H9 (cell line): ENCODE measurements at regions not wholly inside any gene's neighbourhood (a gene's known extent, or its start where the extent isn't known, plus 50 kb on each side); places are given as distances from the start of the nearest gene placed in this dataset.

Experiments used
- DNase-seq: peaks from one replicate; pipeline ENCODE4 v3.0.0-alpha.2; 2017
- H2AFZ ChIP-seq: one replicate; pipeline ENCODE4 v1.6.1; 2013; ENCODE audit warnings: mild to moderate bottlenecking, low read length, control low read depth, moderate library complexity
- H2AK5ac ChIP-seq: 2 replicates; pipeline ENCODE4 v1.6.1; 2013; ENCODE audit warnings: low read length, control low read depth, mixed read lengths; ENCODE audit not compliant: insufficient read length
- H2BK120ac ChIP-seq: one replicate; pipeline ENCODE4 v1.6.1; 2013; ENCODE audit warnings: low read depth, mild to moderate bottlenecking, low read length, control low read depth, inconsistent platforms; ENCODE audit not compliant: poor library complexity, severe bottlenecking
- H2BK12ac ChIP-seq: 2 replicates; pipeline ENCODE4 v1.6.1; 2013; ENCODE audit warnings: low read length, control low read depth, mixed read lengths, low read depth; ENCODE audit not compliant: insufficient read length
- H2BK15ac ChIP-seq: 2 replicates; pipeline ENCODE4 v1.6.1; 2013; ENCODE audit warnings: low read depth, low read length, control low read depth
- H2BK20ac ChIP-seq: one replicate; pipeline ENCODE4 v1.6.1; 2013; ENCODE audit warnings: low read depth, mild to moderate bottlenecking, low read length, control low read depth, inconsistent platforms; ENCODE audit not compliant: poor library complexity, severe bottlenecking
- H2BK5ac ChIP-seq: 2 replicates; pipeline ENCODE4 v1.6.1; 2013; ENCODE audit warnings: low read length, control low read depth, mixed read lengths; ENCODE audit not compliant: insufficient read length
- H3K14ac ChIP-seq: 2 replicates; pipeline ENCODE4 v1.6.1; 2013; ENCODE audit warnings: low read length, control low read depth; ENCODE audit not compliant: insufficient read depth
- H3K18ac ChIP-seq: 2 replicates; pipeline ENCODE4 v1.6.1; 2013; ENCODE audit warnings: low read depth, mild to moderate bottlenecking, mixed read lengths, low read length, control low read depth; ENCODE audit not compliant: insufficient read length
- H3K23ac ChIP-seq: 2 replicates; pipeline ENCODE4 v1.6.1; 2013; ENCODE audit warnings: low read length, control low read depth, mixed read lengths, low read depth; ENCODE audit not compliant: insufficient read length
- H3K23me2 ChIP-seq: 2 replicates; pipeline ENCODE4 v1.6.1; 2013; ENCODE audit warnings: low read depth, mild to moderate bottlenecking, mixed read lengths, low read length, control low read depth; ENCODE audit not compliant: insufficient read length, poor library complexity, severe bottlenecking
- H3K27ac ChIP-seq: 2 replicates; pipeline ENCODE4 v1.5.1; 2013; ENCODE audit warnings: low read length, control low read depth, mixed read lengths, low read depth; ENCODE audit not compliant: insufficient read length
- H3K27me3 ChIP-seq: 2 replicates; pipeline ENCODE4 v1.6.1; 2013; ENCODE audit warnings: low read length, control low read depth, inconsistent platforms; ENCODE audit not compliant: insufficient read depth
- H3K4ac ChIP-seq: 2 replicates; pipeline ENCODE4 v1.6.1; 2013; ENCODE audit warnings: low read depth, mild to moderate bottlenecking, control low read depth, inconsistent platforms, low read length, moderate library complexity
- H3K4me1 ChIP-seq: 2 replicates; pipeline ENCODE4 v1.6.1; 2013; ENCODE audit warnings: low read length, control low read depth, inconsistent platforms; ENCODE audit not compliant: insufficient read depth
- H3K4me2 ChIP-seq: 2 replicates; pipeline ENCODE4 v1.6.1; 2013; ENCODE audit warnings: low read length, control low read depth, mixed read lengths; ENCODE audit not compliant: insufficient read length, insufficient read depth
- H3K56ac ChIP-seq: 2 replicates; pipeline ENCODE4 v1.6.1; 2013; ENCODE audit warnings: low read depth, mild to moderate bottlenecking, mixed read lengths, low read length, control low read depth; ENCODE audit not compliant: insufficient read length
- H3K79me1 ChIP-seq: 2 replicates; pipeline ENCODE4 v1.6.1; 2013; ENCODE audit warnings: low read depth, mild to moderate bottlenecking, moderate library complexity, low read length, control low read depth, inconsistent platforms; ENCODE audit not compliant: insufficient read depth, poor library complexity, severe bottlenecking
- H3K79me2 ChIP-seq: 2 replicates; pipeline ENCODE4 v1.6.1; 2013; ENCODE audit warnings: low read length, control low read depth, inconsistent platforms; ENCODE audit not compliant: insufficient read depth
- H3K9ac ChIP-seq: 2 replicates; pipeline ENCODE4 v1.6.1; 2013; ENCODE audit warnings: low read length, control low read depth, mixed read lengths; ENCODE audit not compliant: insufficient read length; ENCODE audit errors: extremely low read depth
- H3K9me3 ChIP-seq: one replicate; pipeline ENCODE4 v1.6.1; 2013; ENCODE audit warnings: low read depth, low read length, inconsistent platforms; ENCODE audit not compliant: control insufficient read depth
- H3T11ph ChIP-seq: one replicate; pipeline ENCODE4 v1.6.1; 2013; ENCODE audit warnings: mild to moderate bottlenecking, low read length, control low read depth, inconsistent platforms
- H4K20me1 ChIP-seq: one replicate; pipeline ENCODE4 v1.6.1; 2013; ENCODE audit not compliant: control insufficient read depth, insufficient read length, insufficient read depth
- H4K5ac ChIP-seq: 2 replicates; pipeline ENCODE4 v1.6.1; 2013; ENCODE audit warnings: low read depth, mild to moderate bottlenecking, mixed read lengths, low read length, control low read depth; ENCODE audit not compliant: insufficient read length
- H4K8ac ChIP-seq: replicated peaks from 2 replicates; pipeline ENCODE4 v1.6.1; 2013; ENCODE audit warnings: low read length, control low read depth, mixed read lengths, low read depth; ENCODE audit not compliant: insufficient read length
- H4K91ac ChIP-seq: 2 replicates; pipeline ENCODE4 v1.6.1; 2013; ENCODE audit warnings: low read depth, mild to moderate bottlenecking, moderate library complexity, mixed read lengths, low read length, control low read depth; ENCODE audit not compliant: insufficient read length
- H3K27ac Mint-ChIP-seq, 3 experiments: 2 replicates in 2 of 3; 3 replicates in 1 of 3; pipeline ENCODE4 v1.8.0; 2020 to 2021; ENCODE audit warnings: mixed read lengths in 3 of 3, mild to moderate bottlenecking in 1 of 3, moderate library complexity in 1 of 3
- H3K27me3 Mint-ChIP-seq: 2 replicates; pipeline ENCODE4 v1.8.0; 2021; ENCODE audit warnings: low read depth, mild to moderate bottlenecking, moderate library complexity, mixed read lengths
- H3K36me3 Mint-ChIP-seq, 3 experiments: 2 replicates in 2 of 3; 3 replicates in 1 of 3; pipeline ENCODE4 v1.8.0; 2020 to 2021; ENCODE audit warnings: low read depth in 3 of 3, mixed read lengths in 3 of 3; ENCODE audit not compliant: insufficient read depth in 1 of 3
- H3K4me1 Mint-ChIP-seq, 2 experiments: 2 replicates each; pipeline ENCODE4 v1.8.0; 2020; ENCODE audit warnings: mixed read lengths in 2 of 2
- H3K4me3 Mint-ChIP-seq, 2 experiments: 2 replicates in 1 of 2; 3 replicates in 1 of 2; pipeline ENCODE4 v1.8.0; 2020 to 2021; ENCODE audit warnings: mild to moderate bottlenecking in 2 of 2, mixed read lengths in 2 of 2, moderate library complexity in 1 of 2
- H3K9me3 Mint-ChIP-seq, 2 experiments: 2 replicates in 1 of 2; 3 replicates in 1 of 2; pipeline ENCODE4 v1.8.0; 2020; ENCODE audit warnings: mild to moderate bottlenecking in 2 of 2, mixed read lengths in 2 of 2, moderate library complexity in 1 of 2
- CTCF ChIP-seq: fragments of 200-600 bp; sonication (generic); conservative IDR thresholded peaks from 3 replicates; pipeline ENCODE4 v1.8.0; 2021; ENCODE audit warnings: antibody characterized with exemption, mild to moderate bottlenecking
- WGBS: extraction: QIAGEN DNeasy Blood & Tissue Kit; methylation state at CpG from one replicate; pipeline ENCODE4 v1.1.7; 2013; ENCODE audit warnings: missing lambda C conversion rate, low lambda C conversion rate, mixed read lengths; ENCODE audit not compliant: insufficient read length; ENCODE audit errors: extremely low coverage; 5-methylcytosine and 5-hydroxymethylcytosine counted together

DNA sequence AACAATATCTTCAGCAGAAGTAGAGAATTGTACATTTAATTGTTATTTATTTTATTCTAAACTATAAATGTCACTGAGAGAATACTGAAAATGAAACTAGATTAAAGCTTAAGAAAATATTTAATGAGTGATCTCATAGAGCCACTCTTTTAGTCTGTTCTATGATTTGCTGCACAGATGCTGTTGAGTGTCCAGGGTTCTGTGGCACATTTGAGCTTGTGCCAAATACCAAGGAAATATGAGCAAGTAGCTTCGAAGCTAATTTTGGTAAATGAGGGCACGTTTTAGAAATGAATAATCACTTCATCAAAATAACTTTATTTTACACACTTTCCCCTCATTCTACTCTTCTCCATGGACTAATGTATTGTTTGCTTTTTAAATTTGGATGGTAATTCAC is 53.6 kb upstream of the THRB start:
- Histone ChIP-seq H3K9me3 (no peaks in the 10 kb centered on the region), H3K79me2 (no peaks in the 10 kb centered on the region), H3K27me3 (no peaks in the 10 kb centered on the region), H4K8ac (no peak overlapping the region), H3K27ac (no peak overlapping the region), H3K18ac (no peak overlapping the region), H3K4ac (no peak overlapping the region), H2BK5ac (no peak overlapping the region), H3K79me1 (no peaks in the 10 kb centered on the region), H3K4me1 (no peaks in the 10 kb centered on the region), H2BK120ac (no peak overlapping the region), H2AFZ (no peak overlapping the region), H2BK15ac (no peak overlapping the region), H3T11ph (no peak overlapping the region), H2BK12ac (no peak overlapping the region), H3K23ac (no peak overlapping the region), H3K4me2 (no peak overlapping the region), H2BK20ac (no peak overlapping the region), H3K56ac (no peak overlapping the region), H3K23me2 (no peaks in the 10 kb centered on the region), H4K91ac (no peak overlapping the region), H3K9ac (no peak overlapping the region), H4K20me1 (no peaks in the 10 kb centered on the region), H3K14ac (no peak overlapping the region), H4K5ac (no peak overlapping the region), H2AK5ac (no peak overlapping the region)
- no peak for TF ChIP-seq CTCF
- Mint-ChIP-seq H3K9me3 (no peaks in the 10 kb centered on the region), H3K36me3 (no peaks in the 10 kb centered on the region), H3K27me3 (no peaks in the 10 kb centered on the region), H3K4me1 (no peaks in the 10 kb centered on the region), H3K4me3 (no peak overlapping the region), H3K27ac (no peak overlapping the region)
- no CpG with 5 or more reads among the region's 2 CpGs for WGBS
- DNase-seq = no peak
